ENCODE measurements at regions not wholly inside any gene's neighbourhood (a gene's known extent, or its start where the extent isn't known, plus 50 kb on each side); places are given as distances from the start of the nearest gene placed in this dataset.

DNA sequence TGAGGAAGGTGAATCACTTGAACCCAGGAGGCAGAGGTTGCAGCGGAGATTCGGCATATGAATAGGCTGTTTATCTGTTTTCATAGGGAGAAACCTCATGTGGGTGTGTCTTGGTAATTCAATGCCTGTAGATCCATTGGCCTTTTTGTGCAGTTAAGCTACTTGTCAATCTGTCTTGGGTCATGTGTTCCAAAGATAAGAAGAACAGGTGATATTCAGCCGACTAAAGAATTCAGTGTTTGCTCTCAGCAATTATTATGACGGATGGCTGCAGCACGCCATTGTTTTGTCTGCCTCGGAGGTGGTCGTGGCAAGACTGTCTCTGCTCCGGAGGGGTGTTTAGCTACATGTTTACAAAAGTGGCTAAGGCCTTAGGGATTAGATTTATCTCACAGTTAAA lies 573.0 kb upstream of the PCDH9 start:
- BruUV-seq (replicated peaks): no TSS peak
- Histone ChIP-seq H3K4me1 (replicated peaks in 1 of 2; ENCODE audit: control insufficient read depth in 2 of 2, insufficient read depth in 2 of 2, low read length in 2 of 2) (no peaks in the 10 kb centered on the region), H3K9ac (ENCODE audit: insufficient read depth in 1 of 2, low read depth in 2 of 2, low read length in 2 of 2) (no peak overlapping the region), H3K4me3 (no peak overlapping the region), H3K27me3 (ENCODE audit: control insufficient read depth in 2 of 2, insufficient read depth in 2 of 2, low read length in 2 of 2) (no peaks in the 10 kb centered on the region), H3K9me3 (replicated peaks; ENCODE audit: control insufficient read depth, insufficient read depth, low read depth, low read length) (no peaks in the 10 kb centered on the region), H3K27ac (ENCODE audit: extremely low read depth, low read depth, low read length) (no peak overlapping the region), H4K20me1 (replicated peaks; ENCODE audit: control insufficient read depth, insufficient read depth, low read length) (no peaks in the 10 kb centered on the region), H3K9me1 (ENCODE audit: control insufficient read depth, insufficient read depth, low read length) (no peaks in the 10 kb centered on the region), H3K79me2 (ENCODE audit: control insufficient read depth, insufficient read depth, low read length) (no peaks in the 10 kb centered on the region), H2AFZ (ENCODE audit: low read depth, low read length) (no peak overlapping the region), H3K4me2 (ENCODE audit: insufficient read depth, low read length) (no peak overlapping the region), H3K36me3 (ENCODE audit: control insufficient read depth, insufficient read depth, low read length) (no peaks in the 10 kb centered on the region)
- ChIA-PET POLR2A (no interaction called here), CTCF (ENCODE audit: low intra/inter-chr PET ratio) (no interaction called here)
- no peak for ATAC-seq
- FAIRE-seq: no peak
- no peak for DNase-seq (ENCODE audit: extremely low read depth in 1 of 4, low spot score in 3 of 4)
- in situ Hi-C loops (cut with MboI) (no loop called here), intact Hi-C loops (cut with micrococcal nuclease) (no loop called here)
- 10% methylated on average over 7 of the region's 8 CpGs for WGBS (ENCODE audit: insufficient coverage, low coverage, missing lambda C conversion rate)
- TF ChIP-seq, protein P1, sequence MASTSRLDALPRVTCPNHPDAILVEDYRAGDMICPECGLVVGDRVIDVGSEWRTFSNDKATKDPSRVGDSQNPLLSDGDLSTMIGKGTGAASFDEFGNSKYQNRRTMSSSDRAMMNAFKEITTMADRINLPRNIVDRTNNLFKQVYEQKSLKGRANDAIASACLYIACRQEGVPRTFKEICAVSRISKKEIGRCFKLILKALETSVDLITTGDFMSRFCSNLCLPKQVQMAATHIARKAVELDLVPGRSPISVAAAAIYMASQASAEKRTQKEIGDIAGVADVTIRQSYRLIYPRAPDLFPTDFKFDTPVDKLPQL (IDR thresholded peaks at IDR 0.05; ENCODE audit: extremely low read depth, insufficient read length): no peak
- TF ChIP-seq HDAC1 (IDR thresholded peaks at IDR 0.05) (no peak), ZNF79 (CRISPR knock-in tag; IDR thresholded peaks at IDR 0.05; ENCODE audit: low read depth) (no peak), SRSF7 (optimal IDR thresholded peaks at IDR 0.05; ENCODE audit: low read depth, low read length) (no peak), ELF2 (CRISPR knock-in tag; IDR thresholded peaks at IDR 0.05) (no peak), ZNF124 (CRISPR knock-in tag; IDR thresholded peaks at IDR 0.05) (no peak)
- TF ChIP-seq, protein P2, sequence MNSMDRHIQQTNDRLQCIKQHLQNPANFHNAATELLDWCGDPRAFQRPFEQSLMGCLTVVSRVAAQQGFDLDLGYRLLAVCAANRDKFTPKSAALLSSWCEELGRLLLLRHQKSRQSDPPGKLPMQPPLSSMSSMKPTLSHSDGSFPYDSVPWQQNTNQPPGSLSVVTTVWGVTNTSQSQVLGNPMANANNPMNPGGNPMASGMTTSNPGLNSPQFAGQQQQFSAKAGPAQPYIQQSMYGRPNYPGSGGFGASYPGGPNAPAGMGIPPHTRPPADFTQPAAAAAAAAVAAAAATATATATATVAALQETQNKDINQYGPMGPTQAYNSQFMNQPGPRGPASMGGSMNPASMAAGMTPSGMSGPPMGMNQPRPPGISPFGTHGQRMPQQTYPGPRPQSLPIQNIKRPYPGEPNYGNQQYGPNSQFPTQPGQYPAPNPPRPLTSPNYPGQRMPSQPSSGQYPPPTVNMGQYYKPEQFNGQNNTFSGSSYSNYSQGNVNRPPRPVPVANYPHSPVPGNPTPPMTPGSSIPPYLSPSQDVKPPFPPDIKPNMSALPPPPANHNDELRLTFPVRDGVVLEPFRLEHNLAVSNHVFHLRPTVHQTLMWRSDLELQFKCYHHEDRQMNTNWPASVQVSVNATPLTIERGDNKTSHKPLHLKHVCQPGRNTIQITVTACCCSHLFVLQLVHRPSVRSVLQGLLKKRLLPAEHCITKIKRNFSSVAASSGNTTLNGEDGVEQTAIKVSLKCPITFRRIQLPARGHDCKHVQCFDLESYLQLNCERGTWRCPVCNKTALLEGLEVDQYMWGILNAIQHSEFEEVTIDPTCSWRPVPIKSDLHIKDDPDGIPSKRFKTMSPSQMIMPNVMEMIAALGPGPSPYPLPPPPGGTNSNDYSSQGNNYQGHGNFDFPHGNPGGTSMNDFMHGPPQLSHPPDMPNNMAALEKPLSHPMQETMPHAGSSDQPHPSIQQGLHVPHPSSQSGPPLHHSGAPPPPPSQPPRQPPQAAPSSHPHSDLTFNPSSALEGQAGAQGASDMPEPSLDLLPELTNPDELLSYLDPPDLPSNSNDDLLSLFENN (IDR thresholded peaks at IDR 0.05; ENCODE audit: low read depth in 2 of 2, low read length in 2 of 2): no peak
- TF ChIP-seq, protein P3, sequence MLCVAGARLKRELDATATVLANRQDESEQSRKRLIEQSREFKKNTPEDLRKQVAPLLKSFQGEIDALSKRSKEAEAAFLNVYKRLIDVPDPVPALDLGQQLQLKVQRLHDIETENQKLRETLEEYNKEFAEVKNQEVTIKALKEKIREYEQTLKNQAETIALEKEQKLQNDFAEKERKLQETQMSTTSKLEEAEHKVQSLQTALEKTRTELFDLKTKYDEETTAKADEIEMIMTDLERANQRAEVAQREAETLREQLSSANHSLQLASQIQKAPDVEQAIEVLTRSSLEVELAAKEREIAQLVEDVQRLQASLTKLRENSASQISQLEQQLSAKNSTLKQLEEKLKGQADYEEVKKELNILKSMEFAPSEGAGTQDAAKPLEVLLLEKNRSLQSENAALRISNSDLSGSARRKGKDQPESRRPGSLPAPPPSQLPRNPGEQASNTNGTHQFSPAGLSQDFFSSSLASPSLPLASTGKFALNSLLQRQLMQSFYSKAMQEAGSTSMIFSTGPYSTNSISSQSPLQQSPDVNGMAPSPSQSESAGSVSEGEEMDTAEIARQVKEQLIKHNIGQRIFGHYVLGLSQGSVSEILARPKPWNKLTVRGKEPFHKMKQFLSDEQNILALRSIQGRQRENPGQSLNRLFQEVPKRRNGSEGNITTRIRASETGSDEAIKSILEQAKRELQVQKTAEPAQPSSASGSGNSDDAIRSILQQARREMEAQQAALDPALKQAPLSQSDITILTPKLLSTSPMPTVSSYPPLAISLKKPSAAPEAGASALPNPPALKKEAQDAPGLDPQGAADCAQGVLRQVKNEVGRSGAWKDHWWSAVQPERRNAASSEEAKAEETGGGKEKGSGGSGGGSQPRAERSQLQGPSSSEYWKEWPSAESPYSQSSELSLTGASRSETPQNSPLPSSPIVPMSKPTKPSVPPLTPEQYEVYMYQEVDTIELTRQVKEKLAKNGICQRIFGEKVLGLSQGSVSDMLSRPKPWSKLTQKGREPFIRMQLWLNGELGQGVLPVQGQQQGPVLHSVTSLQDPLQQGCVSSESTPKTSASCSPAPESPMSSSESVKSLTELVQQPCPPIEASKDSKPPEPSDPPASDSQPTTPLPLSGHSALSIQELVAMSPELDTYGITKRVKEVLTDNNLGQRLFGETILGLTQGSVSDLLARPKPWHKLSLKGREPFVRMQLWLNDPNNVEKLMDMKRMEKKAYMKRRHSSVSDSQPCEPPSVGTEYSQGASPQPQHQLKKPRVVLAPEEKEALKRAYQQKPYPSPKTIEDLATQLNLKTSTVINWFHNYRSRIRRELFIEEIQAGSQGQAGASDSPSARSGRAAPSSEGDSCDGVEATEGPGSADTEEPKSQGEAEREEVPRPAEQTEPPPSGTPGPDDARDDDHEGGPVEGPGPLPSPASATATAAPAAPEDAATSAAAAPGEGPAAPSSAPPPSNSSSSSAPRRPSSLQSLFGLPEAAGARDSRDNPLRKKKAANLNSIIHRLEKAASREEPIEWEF (CRISPR knock-in tag; IDR thresholded peaks at IDR 0.05): no peak
- TF ChIP-seq, protein P4, sequence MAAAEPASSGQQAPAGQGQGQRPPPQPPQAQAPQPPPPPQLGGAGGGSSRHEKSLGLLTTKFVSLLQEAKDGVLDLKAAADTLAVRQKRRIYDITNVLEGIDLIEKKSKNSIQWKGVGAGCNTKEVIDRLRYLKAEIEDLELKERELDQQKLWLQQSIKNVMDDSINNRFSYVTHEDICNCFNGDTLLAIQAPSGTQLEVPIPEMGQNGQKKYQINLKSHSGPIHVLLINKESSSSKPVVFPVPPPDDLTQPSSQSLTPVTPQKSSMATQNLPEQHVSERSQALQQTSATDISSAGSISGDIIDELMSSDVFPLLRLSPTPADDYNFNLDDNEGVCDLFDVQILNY (CRISPR knock-in tag; IDR thresholded peaks at IDR 0.05): no peak

Measured in K562 (cell line).